AG09319 (cell line): ENCODE measurements at regions not wholly inside any gene's neighbourhood (a gene's known extent, or its start where the extent isn't known, plus 50 kb on each side); places are given as distances from the start of the nearest gene placed in this dataset.
A peak's percentile ranks its signal among the peaks of the same experiment; 100 is the strongest.
"Not testable (repeated sequence)": the region's sequence is repeated elsewhere in the genome, so short reads cannot be mapped to it uniquely, and the experiment has no call there.

Experiments
- DNase-seq: peaks from one replicate; pipeline ENCODE4 v3.0.0-alpha.2; 2010; ENCODE audit warnings: low read depth; ENCODE audit errors: extremely low read depth
- CTCF ChIP-seq: IDR thresholded peaks from 2 replicates; pipeline ENCODE4 v1.5.1; 2011; ENCODE audit warnings: low read depth, mild to moderate bottlenecking, inconsistent platforms, low read length, moderate library complexity

GRCh38 chr10:33831591-33831990 is 497.1 kb upstream of the NRP1 start:
- TF ChIP-seq CTCF: no peak
- no peak for DNase-seq

GRCh38 chr10:33829899-33830298 is 495.4 kb upstream of the NRP1 start:
- not testable (repeated sequence) for DNase-seq

- no peak for DNase-seq
- TF ChIP-seq CTCF: no peak
Observed at GRCh38 chr10:33828592-33828991, 494.1 kb upstream of the NRP1 start.

- DNase-seq: no peak
- no peak for TF ChIP-seq CTCF
Observed at GRCh38 chr10:33826186-33826585, 491.7 kb upstream of the NRP1 start.

GRCh38 chr10:33822774-33823173 is 488.3 kb upstream of the NRP1 start:
- DNase-seq: no peak
- no peak for TF ChIP-seq CTCF

GRCh38 chr10:33820531-33820930 is 486.1 kb upstream of the NRP1 start:
- no peak for TF ChIP-seq CTCF

GRCh38 chr10:33819206-33819605 is 484.7 kb upstream of the NRP1 start:
- DNase-seq: peak; percentile 8

More at GRCh38 chr10:33820531-33820930, 486.1 kb upstream of the NRP1 start:
- no peak for DNase-seq

More at GRCh38 chr10:33819206-33819605, 484.7 kb upstream of the NRP1 start:
- no peak for TF ChIP-seq CTCF
